Stomach (tissue), 8 donors: ENCODE measurements at regions not wholly inside any gene's neighbourhood (a gene's known extent, or its start where the extent isn't known, plus 50 kb on each side); places are given as distances from the start of the nearest gene placed in this dataset.

ENCODE experiments used
- DNase-seq, 2 donors: peaks; one replicate each; pipeline versions ENCODE4 v3.0.0 to v3.0.0-alpha.2; 2013 to 2019
- H3K27ac ChIP-seq, 5 donors: fragments of 200-600 bp in 4 of 5; sonication (generic) in 4 of 5; one replicate each; pipeline ENCODE4 v1.5.1; 2013 to 2019; ENCODE audit warnings: mild to moderate bottlenecking in 1 of 5, moderate library complexity in 1 of 5
- H3K27me3 ChIP-seq, 3 donors: fragments of 200-600 bp; sonication (generic); one replicate each; pipeline ENCODE4 v1.5.1; 2017 to 2019; ENCODE audit warnings: mixed run types in 1 of 3
- H3K36me3 ChIP-seq, 4 donors: fragments of 200-600 bp; sonication (generic); 1 replicate in 3 of 4; 2 replicates in 1 of 4; pipeline ENCODE4 v1.5.1; 2016 to 2019
- H3K4me1 ChIP-seq, 4 donors: fragments of 200-600 bp; sonication (generic); one replicate each; pipeline ENCODE4 v1.5.1; 2016 to 2019
- H3K4me3 ChIP-seq, 4 donors: fragments of 200-600 bp; sonication (generic) in 3 of 4; one replicate each; pipeline ENCODE4 v1.5.1; 2016 to 2019; ENCODE audit warnings: mild to moderate bottlenecking in 1 of 4
- H3K9me3 ChIP-seq, 4 donors: fragments of 200-600 bp; sonication (generic); one replicate each; pipeline ENCODE4 v1.5.1; 2016 to 2019
- CTCF ChIP-seq, 7 experiments: fragments of 450-650 bp in 4 of 7; fragments of 200-600 bp in 3 of 7; sonication (generic) in 3 of 7; IDR thresholded peaks; one replicate each; pipeline ENCODE4 v1.5.1; 2016 to 2019; ENCODE audit warnings: antibody characterized with exemption in 7 of 7, control low read depth in 2 of 7, mild to moderate bottlenecking in 1 of 7
- EP300 ChIP-seq: sonication (generic); formaldehyde crosslinking; IDR thresholded peaks from one replicate; pipeline ENCODE4 v1.6.1; 2017; ENCODE audit warnings: antibody characterized with exemption
- POLR2A ChIP-seq, 4 donors: fragments of 450-650 bp; IDR thresholded peaks; one replicate each; pipeline ENCODE4 v1.6.1; 2016; ENCODE audit warnings: antibody characterized with exemption in 4 of 4, control low read depth in 2 of 4, mild to moderate bottlenecking in 1 of 4, moderate library complexity in 1 of 4
- POLR2AphosphoS5 ChIP-seq, 3 donors: sonication (generic); formaldehyde crosslinking; IDR thresholded peaks; one replicate each; pipeline ENCODE4 v1.6.1; 2016; ENCODE audit warnings: antibody characterized with exemption in 3 of 3
- WGBS, 5 donors: extraction: QIAGEN DNeasy Blood & Tissue Kit in 3 of 5; methylation state at CpG; one replicate each; pipeline versions ENCODE4 v1.1.5 to v1.1.7; 2013 to 2018; 5-methylcytosine and 5-hydroxymethylcytosine counted together
- intact Hi-C: fragments of 100-400 bp; cut with DNase I; formaldehyde crosslinking; loops from one replicate; pipeline ENCODE4 v1.15.1; 2023; ENCODE audit warnings: low total_unique reads
- donor health status: healthy with polysubstance abuse.
- donor health status: Bipolar disorder and iron deficiency.
- donor health status: healthy.

DNA sequence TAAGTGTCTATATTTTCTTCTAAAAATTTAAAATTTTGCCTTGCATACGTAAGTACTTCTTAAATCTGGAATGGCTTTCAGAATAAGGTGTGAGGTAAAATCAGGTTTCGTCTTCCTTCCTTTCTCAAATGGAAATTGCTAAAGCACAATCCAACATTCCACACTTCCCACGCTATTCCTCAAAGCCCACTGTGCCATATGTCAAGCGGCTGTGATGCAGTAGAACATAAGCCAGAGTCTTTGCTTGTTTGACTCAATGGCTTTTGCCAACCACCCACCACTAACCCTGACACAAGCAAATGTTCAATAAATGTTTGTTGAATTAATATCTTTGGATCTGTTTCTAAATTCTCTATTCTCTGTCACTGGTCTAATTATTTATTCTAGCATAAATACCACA, 1199.7 kb upstream of the TENM3 start:
- no peaks in the 10 kb centered on the region for H3K9me3 ChIP-seq
- no peak overlapping the region for H3K4me3 ChIP-seq
- DNase-seq = no peak
- H3K27me3 ChIP-seq = no peaks in the 10 kb centered on the region
- no peak overlapping the region for H3K27ac ChIP-seq
- no peaks in the 10 kb centered on the region for H3K4me1 ChIP-seq
- 74 to 98% (median 91%) methylated on average over 4 of the region's 4 CpGs for WGBS, 5 donors
- H3K36me3 ChIP-seq = no peaks in the 10 kb centered on the region
- TF ChIP-seq EP300 (no peak), CTCF (IDR thresholded peaks at IDR 0.05) (no peak), POLR2AphosphoS5 (IDR thresholded peaks at IDR 0.05) (no peak), POLR2A (IDR thresholded peaks at IDR 0.05) (no peak)
- intact Hi-C loops = no loop called here

- Histone ChIP-seq H3K36me3 (no peaks in the 10 kb centered on the region), H3K27me3 (no peaks in the 10 kb centered on the region), H3K9me3 (no peaks in the 10 kb centered on the region), H3K4me1 (no peaks in the 10 kb centered on the region), H3K27ac (no peak overlapping the region), H3K4me3 (no peak overlapping the region)
- 83 to 89% (median 87%) methylated on average over 9 of the region's 9 CpGs for WGBS, 5 donors
- intact Hi-C loops = no loop called here
- TF ChIP-seq EP300 = no peak
- no peak for TF ChIP-seq CTCF (IDR thresholded peaks at IDR 0.05)
- no peak for TF ChIP-seq POLR2AphosphoS5 (IDR thresholded peaks at IDR 0.05)
- no peak for TF ChIP-seq POLR2A (IDR thresholded peaks at IDR 0.05)
- DNase-seq = no peak
Measured at GRCh38 chr4:181046809-181047208, 1196.4 kb upstream of the TENM3 start.

GRCh38 chr4:181051931-181052330, 1191.3 kb upstream of the TENM3 start:
- Histone ChIP-seq H3K9me3 (no peaks in the 10 kb centered on the region), H3K4me1 (no peaks in the 10 kb centered on the region), H3K27ac (no peak overlapping the region), H3K27me3 (no peaks in the 10 kb centered on the region), H3K4me3 (no peak overlapping the region), H3K36me3 (no peaks in the 10 kb centered on the region)
- TF ChIP-seq EP300 (no peak), POLR2A (IDR thresholded peaks at IDR 0.05) (no peak), CTCF (IDR thresholded peaks at IDR 0.05) (no peak), POLR2AphosphoS5 (IDR thresholded peaks at IDR 0.05) (no peak)
- intact Hi-C loops = no loop called here
- DNase-seq = no peak

- TF ChIP-seq CTCF (IDR thresholded peaks at IDR 0.05) (no peak), POLR2A (IDR thresholded peaks at IDR 0.05) (no peak), POLR2AphosphoS5 (IDR thresholded peaks at IDR 0.05) (no peak), EP300 (no peak)
- H3K4me1 ChIP-seq = no peaks in the 10 kb centered on the region
- 17 to 36% (median 25%) methylated on average over 1 of the region's 1 CpG for WGBS, 5 donors
- no peak overlapping the region for H3K27ac ChIP-seq
- DNase-seq = no peak
- intact Hi-C loops = no loop called here
- no peaks in the 10 kb centered on the region for H3K27me3 ChIP-seq
- H3K4me3 ChIP-seq = no peak overlapping the region
- no peaks in the 10 kb centered on the region for H3K9me3 ChIP-seq
- no peaks in the 10 kb centered on the region for H3K36me3 ChIP-seq
Measured at GRCh38 chr4:181061787-181062186, 1181.4 kb upstream of the TENM3 start.
